ENCODE measurements at regions not wholly inside any gene's neighbourhood (a gene's known extent, or its start where the extent isn't known, plus 50 kb on each side); places are given as distances from the start of the nearest gene placed in this dataset.

DNA sequence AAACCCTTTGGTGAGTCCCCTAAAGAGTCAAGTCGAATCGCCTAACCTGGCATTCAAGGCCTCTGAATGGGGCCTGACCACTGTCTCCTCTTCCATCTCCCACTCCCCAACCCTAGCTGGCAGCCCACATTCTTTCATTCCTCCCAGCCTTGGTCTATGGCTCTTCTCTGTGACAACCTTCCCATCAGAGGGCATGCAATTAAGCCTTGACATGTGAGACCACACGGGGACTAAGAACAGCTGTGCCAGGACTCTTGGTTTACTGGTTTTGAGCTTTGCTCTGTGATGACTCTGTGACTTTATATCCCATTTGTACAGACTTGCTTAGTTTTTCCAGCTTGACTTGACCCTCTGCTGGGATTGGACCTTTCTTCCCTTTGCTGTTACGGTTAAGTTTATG, 116.6 kb downstream of the BUB3 start:
- H3K79me2 ChIP-seq (ENCODE audit: insufficient read depth, low read length): no peaks in the 10 kb centered on the region
- no peak overlapping the region for H2AFZ ChIP-seq (ENCODE audit: low read length)
- H3K36me3 ChIP-seq (ENCODE audit: insufficient read depth, low read length): no peaks in the 10 kb centered on the region
- no peak overlapping the region for H3K4me2 ChIP-seq (ENCODE audit: low read depth, low read length, poor library complexity, severe bottlenecking)
- no peaks in the 10 kb centered on the region for H3F3A ChIP-seq (ENCODE audit: low read depth)
- H3K4me1 ChIP-seq (ENCODE audit: insufficient read depth, low read length, poor library complexity, severe bottlenecking): no peaks in the 10 kb centered on the region
- TF ChIP-seq, protein P1, sequence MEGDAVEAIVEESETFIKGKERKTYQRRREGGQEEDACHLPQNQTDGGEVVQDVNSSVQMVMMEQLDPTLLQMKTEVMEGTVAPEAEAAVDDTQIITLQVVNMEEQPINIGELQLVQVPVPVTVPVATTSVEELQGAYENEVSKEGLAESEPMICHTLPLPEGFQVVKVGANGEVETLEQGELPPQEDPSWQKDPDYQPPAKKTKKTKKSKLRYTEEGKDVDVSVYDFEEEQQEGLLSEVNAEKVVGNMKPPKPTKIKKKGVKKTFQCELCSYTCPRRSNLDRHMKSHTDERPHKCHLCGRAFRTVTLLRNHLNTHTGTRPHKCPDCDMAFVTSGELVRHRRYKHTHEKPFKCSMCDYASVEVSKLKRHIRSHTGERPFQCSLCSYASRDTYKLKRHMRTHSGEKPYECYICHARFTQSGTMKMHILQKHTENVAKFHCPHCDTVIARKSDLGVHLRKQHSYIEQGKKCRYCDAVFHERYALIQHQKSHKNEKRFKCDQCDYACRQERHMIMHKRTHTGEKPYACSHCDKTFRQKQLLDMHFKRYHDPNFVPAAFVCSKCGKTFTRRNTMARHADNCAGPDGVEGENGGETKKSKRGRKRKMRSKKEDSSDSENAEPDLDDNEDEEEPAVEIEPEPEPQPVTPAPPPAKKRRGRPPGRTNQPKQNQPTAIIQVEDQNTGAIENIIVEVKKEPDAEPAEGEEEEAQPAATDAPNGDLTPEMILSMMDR (conservative IDR thresholded peaks at IDR 0.05; ENCODE audit: low read length): no peak
- no peak for TF ChIP-seq EZH2phosphoT487 (IDR thresholded peaks at IDR 0.05; ENCODE audit: borderline replicate concordance)
- H4K20me1 ChIP-seq (ENCODE audit: insufficient read depth, low read length, poor library complexity, severe bottlenecking): no peaks in the 10 kb centered on the region
- no peak overlapping the region for H3K4me3 ChIP-seq (ENCODE audit: low read length, poor library complexity, severe bottlenecking)
- H3K9me2 ChIP-seq (replicated peaks; ENCODE audit: low read depth, low read length): no peaks in the 10 kb centered on the region
- H3K27me3 ChIP-seq (ENCODE audit: insufficient read depth, low read length, poor library complexity, severe bottlenecking): no peaks in the 10 kb centered on the region
- H3K9ac ChIP-seq (ENCODE audit: low read depth, low read length, poor library complexity, severe bottlenecking): no peak overlapping the region
- H3K9me3 ChIP-seq (ENCODE audit: insufficient read depth, low read depth, low read length): no peaks in the 10 kb centered on the region

DNA sequence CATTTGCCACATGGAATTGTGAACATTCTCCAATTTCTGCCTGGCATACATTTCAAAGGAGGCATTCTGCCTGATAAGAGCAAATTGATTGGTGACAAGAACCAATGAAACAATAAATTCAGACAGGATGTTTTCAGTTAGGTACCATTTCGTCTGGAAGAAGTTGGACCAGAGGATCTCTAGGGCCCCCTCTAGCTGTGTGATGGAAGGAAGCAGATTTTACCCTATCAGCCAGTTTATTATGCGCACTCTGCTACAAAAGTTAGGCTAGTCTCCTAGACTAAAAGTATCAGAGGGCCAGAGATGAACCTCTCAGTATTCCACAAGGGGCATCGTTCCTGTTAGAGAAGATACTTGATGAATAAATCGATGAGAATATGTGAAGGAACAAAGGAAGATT, 118.0 kb downstream of the BUB3 start:
- no peaks in the 10 kb centered on the region for H3K9me2 ChIP-seq (replicated peaks; ENCODE audit: low read depth, low read length)
- H4K20me1 ChIP-seq (ENCODE audit: insufficient read depth, low read length, poor library complexity, severe bottlenecking): no peaks in the 10 kb centered on the region
- no peak overlapping the region for H3K4me2 ChIP-seq (ENCODE audit: low read depth, low read length, poor library complexity, severe bottlenecking)
- H3K9ac ChIP-seq (ENCODE audit: low read depth, low read length, poor library complexity, severe bottlenecking): no peak overlapping the region
- H2AFZ ChIP-seq (ENCODE audit: low read length): no peak overlapping the region
- H3K4me1 ChIP-seq (ENCODE audit: insufficient read depth, low read length, poor library complexity, severe bottlenecking): no peaks in the 10 kb centered on the region
- no peaks in the 10 kb centered on the region for H3K79me2 ChIP-seq (ENCODE audit: insufficient read depth, low read length)
- TF ChIP-seq EZH2phosphoT487 (IDR thresholded peaks at IDR 0.05; ENCODE audit: borderline replicate concordance): no peak
- TF ChIP-seq, protein P1 (conservative IDR thresholded peaks at IDR 0.05; ENCODE audit: low read length): peak; percentile 44
- H3F3A ChIP-seq (ENCODE audit: low read depth): no peaks in the 10 kb centered on the region
- H3K4me3 ChIP-seq (ENCODE audit: low read length, poor library complexity, severe bottlenecking): no peak overlapping the region
- H3K27me3 ChIP-seq (ENCODE audit: insufficient read depth, low read length, poor library complexity, severe bottlenecking): no peaks in the 10 kb centered on the region
- H3K36me3 ChIP-seq (ENCODE audit: insufficient read depth, low read length): no peaks in the 10 kb centered on the region
- H3K9me3 ChIP-seq (ENCODE audit: insufficient read depth, low read depth, low read length): no peaks in the 10 kb centered on the region

DNA sequence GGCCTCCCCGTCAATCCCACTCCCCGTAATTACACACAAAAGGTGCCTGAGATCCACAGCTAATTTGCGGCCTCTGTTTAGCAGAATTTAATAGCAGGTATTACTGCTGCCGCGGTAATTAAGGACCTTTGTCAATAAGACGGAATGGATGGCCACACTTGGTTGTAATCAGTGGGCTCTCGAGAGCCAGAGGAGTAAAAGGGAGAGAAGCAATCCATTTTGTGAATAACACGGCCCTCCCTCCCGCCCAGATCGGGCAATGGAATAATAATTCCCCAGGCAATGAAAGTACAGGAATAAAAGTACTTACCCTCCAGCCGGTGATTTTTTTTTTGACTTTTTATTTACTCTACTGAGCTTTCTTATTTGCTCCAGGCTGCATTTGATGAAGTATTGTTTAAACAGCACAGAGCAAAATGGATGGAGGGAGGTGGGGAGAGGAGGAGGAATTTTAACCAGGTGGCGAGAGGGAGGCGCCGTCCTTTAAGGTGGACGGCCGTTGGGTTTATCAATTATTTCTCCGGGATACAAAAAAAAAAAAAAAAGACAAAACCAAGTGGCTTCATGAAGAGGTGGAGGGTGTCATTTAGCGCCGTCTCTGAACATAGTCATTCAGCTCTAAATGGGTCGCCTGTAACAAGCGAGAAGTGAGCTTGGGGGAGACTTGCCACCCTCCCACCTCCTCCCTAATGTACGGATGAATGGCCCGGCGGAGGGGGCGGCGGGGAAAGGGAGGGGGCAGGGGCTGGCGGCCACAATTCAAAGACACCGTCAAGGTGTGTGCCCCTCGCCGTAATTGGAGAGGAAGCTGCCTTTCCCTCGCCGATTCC, 120.3 kb downstream of the BUB3 start:
- H3K79me2 ChIP-seq (ENCODE audit: insufficient read depth, low read length): no peaks in the 10 kb centered on the region
- no peaks in the 10 kb centered on the region for H3K9me3 ChIP-seq (ENCODE audit: insufficient read depth, low read depth, low read length)
- no peaks in the 10 kb centered on the region for H3F3A ChIP-seq (ENCODE audit: low read depth)
- H3K9ac ChIP-seq (ENCODE audit: low read depth, low read length, poor library complexity, severe bottlenecking): no peak overlapping the region
- no peaks in the 10 kb centered on the region for H3K36me3 ChIP-seq (ENCODE audit: insufficient read depth, low read length)
- no peak overlapping the region for H3K4me2 ChIP-seq (ENCODE audit: low read depth, low read length, poor library complexity, severe bottlenecking)
- TF ChIP-seq EZH2phosphoT487 (IDR thresholded peaks at IDR 0.05; ENCODE audit: borderline replicate concordance): no peak
- TF ChIP-seq, protein P1 (conservative IDR thresholded peaks at IDR 0.05; ENCODE audit: low read length): no peak
- H3K4me3 ChIP-seq (ENCODE audit: low read length, poor library complexity, severe bottlenecking): no peak overlapping the region
- H3K9me2 ChIP-seq (replicated peaks; ENCODE audit: low read depth, low read length): no peaks in the 10 kb centered on the region
- H2AFZ ChIP-seq (ENCODE audit: low read length): no peak overlapping the region
- H4K20me1 ChIP-seq (ENCODE audit: insufficient read depth, low read length, poor library complexity, severe bottlenecking): no peaks in the 10 kb centered on the region
- no peaks in the 10 kb centered on the region for H3K4me1 ChIP-seq (ENCODE audit: insufficient read depth, low read length, poor library complexity, severe bottlenecking)
- no peaks in the 10 kb centered on the region for H3K27me3 ChIP-seq (ENCODE audit: insufficient read depth, low read length, poor library complexity, severe bottlenecking)
